ENCODE measurements at regions not wholly inside any gene's neighbourhood (a gene's known extent, or its start where the extent isn't known, plus 50 kb on each side); places are given as distances from the start of the nearest gene placed in this dataset.

GRCh38 chr5:107157809-107158208, 512.9 kb downstream of the EFNA5 start:
- TF ChIP-seq CTCF (IDR thresholded peaks at IDR 0.05): no peak
- TF ChIP-seq POLR2A (IDR thresholded peaks at IDR 0.05): no peak

All from stomach (tissue), 4 donors.